GM10248 (cell line): ENCODE measurements at regions not wholly inside any gene's neighbourhood (a gene's known extent, or its start where the extent isn't known, plus 50 kb on each side); places are given as distances from the start of the nearest gene placed in this dataset.

Experiments used
- CTCF ChIA-PET: fragments of 300-600 bp; sonication (Branson Sonifier 250); formaldehyde crosslinking; extraction: SDS; loops from one replicate; lab custom pipeline; 2021; ENCODE audit warnings: antibody characterized with exemption; lab: Yijun Ruan, JAX
- POLR2A ChIA-PET: fragments of 350-650 bp; sonication (Branson Sonifier 250); formaldehyde crosslinking; extraction: SDS; loops from one replicate; lab custom pipeline; 2020; ENCODE audit warnings: antibody characterized with exemption; lab: Yijun Ruan, JAX
- DNase-seq: peaks from one replicate; pipeline ENCODE4 v3.0.0; 2012; ENCODE audit errors: extremely low spot score
- TF ChIP-seq, protein P1 (sequence below): IDR thresholded peaks from 2 replicates; pipeline ENCODE4 v1.5.1; 2012; ENCODE audit warnings: mild to moderate bottlenecking, low read depth; ENCODE audit errors: extremely low read depth, missing control alignments, control extremely low read depth

DNA sequence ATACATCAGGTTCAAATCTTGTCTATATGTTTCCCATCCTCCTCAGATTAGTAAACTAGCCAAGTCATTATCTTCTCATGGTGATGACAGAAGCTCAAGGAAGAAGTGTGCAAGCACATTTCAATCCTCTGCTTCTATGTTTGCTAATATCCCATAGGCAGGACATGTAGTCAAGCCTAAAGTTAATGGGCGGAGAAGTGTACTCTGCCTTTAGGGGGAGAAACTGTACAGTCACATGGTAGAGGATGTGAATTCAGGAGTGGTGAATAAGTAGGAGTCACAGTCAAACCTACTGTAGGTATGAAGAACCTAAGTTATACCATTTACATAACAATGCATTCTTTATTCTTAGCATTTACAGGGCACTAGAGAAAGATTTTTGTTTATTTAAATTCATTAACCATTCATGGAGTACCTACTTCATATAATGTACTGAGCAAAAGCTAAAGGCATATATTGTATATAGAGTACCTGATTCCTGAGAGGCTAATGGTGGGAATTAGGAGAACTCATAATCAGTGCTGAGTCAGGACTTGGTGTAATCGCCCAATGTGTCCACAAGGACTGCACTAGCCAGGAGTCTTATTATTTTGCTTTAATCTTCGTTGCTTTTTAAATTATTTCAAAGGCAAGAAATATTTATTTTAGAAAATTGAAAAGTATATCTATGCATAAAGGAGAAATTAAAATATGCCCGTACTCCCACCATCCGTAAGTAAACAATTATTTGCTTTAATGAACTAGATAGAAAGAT is 394.3 kb upstream of the ETAA1 start:
- ChIA-PET POLR2A (no interaction called here), CTCF (no interaction called here)
- TF ChIP-seq, protein P1, sequence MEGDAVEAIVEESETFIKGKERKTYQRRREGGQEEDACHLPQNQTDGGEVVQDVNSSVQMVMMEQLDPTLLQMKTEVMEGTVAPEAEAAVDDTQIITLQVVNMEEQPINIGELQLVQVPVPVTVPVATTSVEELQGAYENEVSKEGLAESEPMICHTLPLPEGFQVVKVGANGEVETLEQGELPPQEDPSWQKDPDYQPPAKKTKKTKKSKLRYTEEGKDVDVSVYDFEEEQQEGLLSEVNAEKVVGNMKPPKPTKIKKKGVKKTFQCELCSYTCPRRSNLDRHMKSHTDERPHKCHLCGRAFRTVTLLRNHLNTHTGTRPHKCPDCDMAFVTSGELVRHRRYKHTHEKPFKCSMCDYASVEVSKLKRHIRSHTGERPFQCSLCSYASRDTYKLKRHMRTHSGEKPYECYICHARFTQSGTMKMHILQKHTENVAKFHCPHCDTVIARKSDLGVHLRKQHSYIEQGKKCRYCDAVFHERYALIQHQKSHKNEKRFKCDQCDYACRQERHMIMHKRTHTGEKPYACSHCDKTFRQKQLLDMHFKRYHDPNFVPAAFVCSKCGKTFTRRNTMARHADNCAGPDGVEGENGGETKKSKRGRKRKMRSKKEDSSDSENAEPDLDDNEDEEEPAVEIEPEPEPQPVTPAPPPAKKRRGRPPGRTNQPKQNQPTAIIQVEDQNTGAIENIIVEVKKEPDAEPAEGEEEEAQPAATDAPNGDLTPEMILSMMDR = no peak
- no peak for DNase-seq

DNA sequence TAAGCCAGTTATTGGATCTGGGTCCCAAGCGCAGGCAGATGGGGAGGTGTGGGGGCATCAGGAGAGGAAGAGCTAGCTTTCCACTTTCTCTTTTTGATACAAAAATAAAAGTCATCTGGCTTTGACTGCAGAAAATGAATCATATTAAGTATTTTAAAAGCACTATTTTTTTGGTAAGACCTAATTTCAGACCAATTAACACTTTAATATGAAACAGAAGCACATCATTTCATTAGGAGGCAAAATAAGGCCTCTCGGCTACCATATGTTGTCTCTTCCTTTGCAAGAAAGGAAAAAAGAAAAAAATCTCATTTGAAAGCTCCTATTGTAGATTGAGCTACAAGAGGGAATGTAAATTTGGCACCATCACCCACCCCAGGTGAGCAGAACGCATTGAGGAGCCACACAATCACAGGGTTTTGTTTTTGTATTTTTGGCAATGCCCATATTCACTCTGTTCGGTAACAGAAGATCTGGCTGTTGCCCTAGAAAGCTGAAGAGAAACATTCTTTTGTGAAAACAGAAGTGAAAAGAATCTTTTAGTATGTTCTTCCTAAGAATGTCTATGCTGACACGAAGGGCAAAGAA is 390.7 kb upstream of the ETAA1 start:
- TF ChIP-seq, protein P1 = no peak
- CTCF ChIA-PET = interaction anchor here (1.3 kb wide), 1 partner anchor 15 kb away, joined by 3 read pairs; no protein-coding TSS in a partner anchor
- DNase-seq = no peak
- POLR2A ChIA-PET = no interaction called here

DNA sequence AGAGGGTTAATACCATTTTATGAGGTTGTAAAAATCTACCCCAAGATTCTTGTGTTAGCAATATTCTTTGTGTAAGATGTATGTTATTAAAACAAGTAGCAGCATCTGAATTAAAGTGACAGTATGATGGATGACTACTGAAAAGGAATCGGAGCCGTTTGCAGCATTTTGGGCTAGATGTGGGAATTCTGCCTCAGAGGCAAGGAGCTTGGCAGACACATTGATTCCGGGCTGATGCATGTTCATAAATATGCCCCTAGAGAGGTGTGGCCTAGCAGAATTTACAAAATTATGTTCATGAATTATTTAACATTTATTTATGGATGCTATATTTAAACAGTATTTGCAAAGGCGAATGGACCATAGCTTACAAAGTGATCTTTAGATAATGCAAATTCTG is 389.0 kb upstream of the ETAA1 start:
- CTCF ChIA-PET = no interaction called here
- POLR2A ChIA-PET = no interaction called here
- DNase-seq = no peak
- TF ChIP-seq, protein P1 = no peak

DNA sequence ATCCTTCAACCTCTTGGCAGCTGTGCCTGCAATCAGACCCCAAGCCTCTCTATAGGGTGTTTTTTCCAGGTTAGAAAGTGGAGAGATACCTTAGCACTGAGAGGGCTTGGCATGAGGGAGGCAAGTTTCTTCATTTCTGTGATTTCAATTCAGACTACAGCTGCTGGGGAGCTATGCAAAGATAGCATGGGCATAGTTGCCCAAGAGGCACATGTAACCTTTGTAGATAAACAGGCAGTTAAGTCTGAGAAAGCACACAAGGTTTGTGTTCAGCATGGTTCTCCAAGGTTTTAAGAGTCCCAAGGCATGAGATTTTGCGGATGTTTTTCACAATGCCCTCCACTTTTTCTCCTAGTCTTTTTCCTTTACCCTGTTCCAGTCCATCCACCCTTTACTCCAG is 385.0 kb upstream of the ETAA1 start:
- POLR2A ChIA-PET = no interaction called here
- DNase-seq = no peak
- TF ChIP-seq, protein P1 = no peak
- CTCF ChIA-PET = no interaction called here

DNA sequence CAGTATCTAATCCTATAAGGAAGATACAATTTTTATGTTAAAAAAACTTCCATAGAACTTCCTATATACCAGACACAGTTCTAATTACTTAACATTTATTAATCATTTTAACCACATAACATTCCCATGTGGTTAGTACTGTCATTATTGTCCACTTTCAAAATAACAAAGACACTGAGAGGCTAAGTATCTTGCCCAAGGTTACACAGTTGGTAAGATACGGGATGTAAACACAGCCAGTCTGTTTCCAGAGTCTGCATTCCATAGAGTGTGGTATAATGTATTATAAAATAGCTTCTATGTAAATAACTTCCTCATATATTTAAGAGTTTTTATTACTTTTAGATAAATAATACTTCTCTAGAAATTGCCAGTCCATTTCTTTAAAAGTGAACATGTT is 383.3 kb upstream of the ETAA1 start:
- DNase-seq = no peak
- ChIA-PET CTCF (interaction anchor here (0.8 kb wide), 1 partner anchor 10 kb away, joined by 3 read pairs; no protein-coding TSS in a partner anchor), POLR2A (no interaction called here)
- TF ChIP-seq, protein P1 = no peak

DNA sequence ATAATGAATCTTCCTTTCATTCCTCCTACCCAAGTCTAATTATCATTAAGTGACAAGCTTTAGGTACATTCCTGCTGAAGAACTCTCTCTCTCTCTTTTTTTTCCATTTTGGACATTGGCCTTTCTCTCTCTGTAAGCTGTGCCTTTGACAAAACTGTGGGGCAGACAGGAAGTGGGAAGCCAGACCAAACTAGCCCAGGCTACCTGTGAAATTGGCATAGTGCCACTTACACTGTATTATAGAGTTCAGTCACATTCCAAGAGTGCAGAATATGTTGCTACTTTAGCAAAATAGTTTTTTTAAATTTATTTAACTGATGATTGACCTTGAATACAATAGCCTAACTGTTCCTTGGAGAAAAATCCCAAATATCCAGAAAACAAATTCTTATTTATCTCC is 381.5 kb upstream of the ETAA1 start:
- DNase-seq = no peak
- TF ChIP-seq, protein P1 = no peak
- CTCF ChIA-PET = interaction anchor here (1.4 kb wide), 1 partner anchor 25 kb away, joined by 3 read pairs; no protein-coding TSS in a partner anchor
- POLR2A ChIA-PET = no interaction called here
